Breast epithelium (tissue), 4 donors: ENCODE measurements at regions not wholly inside any gene's neighbourhood (a gene's known extent, or its start where the extent isn't known, plus 50 kb on each side); places are given as distances from the start of the nearest gene placed in this dataset.

ENCODE experiments used
- DNase-seq, 2 donors: peaks; one replicate each; pipeline ENCODE4 v3.0.0-alpha.2; 2019; ENCODE audit warnings: low spot score in 2 of 2
- H3K27ac ChIP-seq, 2 donors: fragments of 200-600 bp; sonication (generic) in 1 of 2; one replicate each; pipeline ENCODE4 v1.5.1; 2016 to 2019; ENCODE audit warnings: mild to moderate bottlenecking in 1 of 2
- H3K27me3 ChIP-seq, 2 donors: fragments of 200-600 bp; sonication (generic) in 1 of 2; one replicate each; pipeline versions ENCODE4 v1.5.1 to v1.6.0; 2017 to 2019; ENCODE audit warnings: control low read depth in 1 of 2, mild to moderate bottlenecking in 1 of 2
- H3K36me3 ChIP-seq: fragments of 200-600 bp; one replicate; pipeline ENCODE4 v1.5.1; 2019
- H3K4me1 ChIP-seq, 2 donors: fragments of 200-600 bp; sonication (generic); one replicate each; pipeline ENCODE4 v1.5.1; 2016 to 2019; ENCODE audit warnings: control low read depth in 1 of 2
- H3K4me3 ChIP-seq, 3 donors: fragments of 200-600 bp; sonication (generic); 1 replicate in 2 of 3; 2 replicates in 1 of 3; pipeline ENCODE4 v1.5.1; 2016 to 2019; ENCODE audit warnings: mild to moderate bottlenecking in 3 of 3, moderate library complexity in 2 of 3
- H3K9me3 ChIP-seq, 2 donors: fragments of 200-600 bp; sonication (generic) in 1 of 2; one replicate each; pipeline ENCODE4 v1.5.1; 2016 to 2019; ENCODE audit warnings: control low read depth in 1 of 2
- CTCF ChIP-seq, 3 donors: fragments of 450-650 bp; IDR thresholded peaks; one replicate each; pipeline ENCODE4 v1.5.1; 2016 to 2017; ENCODE audit warnings: antibody characterized with exemption in 3 of 3, mild to moderate bottlenecking in 3 of 3, moderate library complexity in 3 of 3
- POLR2A ChIP-seq: fragments of 450-650 bp; IDR thresholded peaks from one replicate; pipeline ENCODE4 v1.6.1; 2016; ENCODE audit warnings: antibody characterized with exemption, mild to moderate bottlenecking, moderate library complexity
- POLR2AphosphoS5 ChIP-seq, 3 donors: sonication (generic); formaldehyde crosslinking; IDR thresholded peaks; one replicate each; pipeline ENCODE4 v1.6.1; 2017; ENCODE audit warnings: antibody characterized with exemption in 3 of 3
- intact Hi-C: fragments of 100-400 bp; cut with DNase I; formaldehyde crosslinking; loops from one replicate; pipeline ENCODE4 v1.15.1; 2023; ENCODE audit warnings: low total_unique reads

GRCh38 chr4:154049457-154050181 lies 260.7 kb upstream of the SFRP2 start:
- DNase-seq: no peak
- peak overlapping the region in 1 of 2 donors; percentile 48 for H3K27ac ChIP-seq
- no peaks in the 10 kb centered on the region for H3K4me1 ChIP-seq
- peaks cover 6 to 21% of the 10 kb centered on the region in 2 donors for H3K9me3 ChIP-seq
- TF ChIP-seq POLR2AphosphoS5 (IDR thresholded peaks at IDR 0.05) (no peak), POLR2A (no peak), CTCF (IDR thresholded peaks at IDR 0.05) (no peak)
- H3K4me3 ChIP-seq: no peak overlapping the region
- no peaks in the 10 kb centered on the region for H3K27me3 ChIP-seq
- H3K36me3 ChIP-seq: no peaks in the 10 kb centered on the region
- intact Hi-C loops: no loop called here

GRCh38 chr4:154047733-154048132 lies 258.9 kb upstream of the SFRP2 start:
- H3K4me1 ChIP-seq: no peaks in the 10 kb centered on the region
- no peaks in the 10 kb centered on the region for H3K36me3 ChIP-seq
- peaks cover 0 to 4% of the 10 kb centered on the region in 2 donors for H3K9me3 ChIP-seq
- DNase-seq: no peak
- no peak for TF ChIP-seq CTCF (IDR thresholded peaks at IDR 0.05)
- no peak for TF ChIP-seq POLR2A
- no peak for TF ChIP-seq POLR2AphosphoS5 (IDR thresholded peaks at IDR 0.05)
- no peaks in the 10 kb centered on the region for H3K27me3 ChIP-seq
- intact Hi-C loops: no loop called here
- H3K27ac ChIP-seq: no peak overlapping the region
- no peak overlapping the region for H3K4me3 ChIP-seq

- Histone ChIP-seq H3K4me1 (no peaks in the 10 kb centered on the region), H3K4me3 (no peak overlapping the region), H3K9me3 (no peaks in the 10 kb centered on the region), H3K36me3 (no peaks in the 10 kb centered on the region), H3K27ac (no peak overlapping the region), H3K27me3 (no peaks in the 10 kb centered on the region)
- DNase-seq: no peak
- no peak for TF ChIP-seq POLR2AphosphoS5 (IDR thresholded peaks at IDR 0.05)
- TF ChIP-seq CTCF (IDR thresholded peaks at IDR 0.05): no peak
- TF ChIP-seq POLR2A: no peak
- intact Hi-C loops: no loop called here
Observed at GRCh38 chr4:154044742-154045485, 256.0 kb upstream of the SFRP2 start.

- Histone ChIP-seq H3K27ac (no peak overlapping the region), H3K9me3 (no peaks in the 10 kb centered on the region), H3K27me3 (no peaks in the 10 kb centered on the region), H3K4me1 (no peaks in the 10 kb centered on the region), H3K36me3 (no peaks in the 10 kb centered on the region), H3K4me3 (no peak overlapping the region)
- intact Hi-C loops: no loop called here
- no peak for TF ChIP-seq POLR2AphosphoS5 (IDR thresholded peaks at IDR 0.05)
- no peak for TF ChIP-seq CTCF (IDR thresholded peaks at IDR 0.05)
- no peak for TF ChIP-seq POLR2A
- DNase-seq: no peak
Observed at GRCh38 chr4:154044108-154044531, 255.2 kb upstream of the SFRP2 start.

GRCh38 chr4:154041640-154042039 lies 252.8 kb upstream of the SFRP2 start:
- H3K27me3 ChIP-seq: no peaks in the 10 kb centered on the region
- intact Hi-C loops: no loop called here
- H3K4me1 ChIP-seq: no peaks in the 10 kb centered on the region
- H3K4me3 ChIP-seq: no peak overlapping the region
- H3K9me3 ChIP-seq: no peaks in the 10 kb centered on the region
- DNase-seq: no peak
- H3K27ac ChIP-seq: no peak overlapping the region
- H3K36me3 ChIP-seq: no peaks in the 10 kb centered on the region
- no peak for TF ChIP-seq POLR2AphosphoS5 (IDR thresholded peaks at IDR 0.05)
- TF ChIP-seq CTCF (IDR thresholded peaks at IDR 0.05): no peak
- no peak for TF ChIP-seq POLR2A
